NCI-H2081 treated with DMSO at 0.1 percent for 48 hours (cell line): ENCODE measurements at regions not wholly inside any gene's neighbourhood (a gene's known extent, or its start where the extent isn't known, plus 50 kb on each side); places are given as distances from the start of the nearest gene placed in this dataset.
"Not testable (repeated sequence)": the region's sequence is repeated elsewhere in the genome, so short reads cannot be mapped to it uniquely, and the experiment has no call there.

Source experiments
- DNase-seq: peaks from one replicate; lab custom pipeline; 2025; lab: John Stamatoyannopoulos, UW

DNA sequence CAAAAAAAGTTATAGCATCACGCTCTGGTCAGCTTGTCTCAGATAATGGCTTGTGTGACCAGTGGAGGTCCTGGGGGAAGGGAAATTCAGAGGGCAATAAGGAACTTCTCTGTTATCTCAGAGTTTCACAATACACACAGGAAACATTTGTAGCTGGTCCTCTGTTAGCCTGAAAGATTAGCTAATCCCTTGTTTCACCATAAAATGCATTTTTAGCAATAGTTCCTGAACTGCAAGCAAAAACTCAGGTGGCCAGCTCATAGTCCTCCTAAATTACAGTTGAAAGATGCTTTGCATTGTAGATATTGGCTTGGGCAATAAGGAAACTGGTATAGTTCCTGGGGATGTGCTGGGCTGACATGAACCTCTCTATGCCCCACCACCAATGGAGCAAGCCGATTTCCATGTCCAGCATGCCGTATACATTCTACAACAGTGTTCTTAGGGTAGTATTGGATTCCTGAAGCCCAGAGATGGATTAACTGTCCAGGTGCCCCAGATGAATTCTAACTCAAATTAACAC lies 141.5 kb upstream of the TBL1XR1 start:
- DNase-seq: no peak

DNA sequence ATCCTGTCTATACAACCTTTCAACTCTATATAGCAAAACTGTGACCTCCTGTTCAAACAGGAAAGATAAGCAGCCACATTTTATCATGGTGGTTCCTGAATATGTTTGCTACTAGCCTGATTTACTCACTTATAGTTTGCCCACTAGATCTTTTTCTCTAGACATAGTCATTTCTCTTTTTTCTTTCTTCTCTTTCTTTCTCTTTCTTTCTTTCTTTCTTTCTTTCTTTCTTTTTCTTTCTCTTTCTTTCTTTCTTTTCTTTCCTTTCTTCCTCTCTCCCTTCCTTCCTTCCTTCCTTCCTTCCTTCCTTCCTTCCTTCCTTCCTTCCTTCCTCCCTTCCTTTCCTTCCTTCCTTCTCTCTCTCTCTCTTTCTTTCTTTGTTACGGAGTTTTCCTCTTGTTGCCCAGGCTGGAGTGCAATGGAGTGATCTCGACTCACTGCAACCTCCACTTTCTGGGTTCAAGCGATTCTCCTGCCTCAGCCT lies 142.0 kb upstream of the TBL1XR1 start:
- not testable (repeated sequence) for DNase-seq

- no peak for DNase-seq
Observed at GRCh38 chr3:177340243-177340830, 143.1 kb upstream of the TBL1XR1 start.

- no peak for DNase-seq
Observed at GRCh38 chr3:177341736-177342419, 144.6 kb upstream of the TBL1XR1 start.

- no peak for DNase-seq
Observed at GRCh38 chr3:177343122-177343625, 145.9 kb upstream of the TBL1XR1 start.

DNA sequence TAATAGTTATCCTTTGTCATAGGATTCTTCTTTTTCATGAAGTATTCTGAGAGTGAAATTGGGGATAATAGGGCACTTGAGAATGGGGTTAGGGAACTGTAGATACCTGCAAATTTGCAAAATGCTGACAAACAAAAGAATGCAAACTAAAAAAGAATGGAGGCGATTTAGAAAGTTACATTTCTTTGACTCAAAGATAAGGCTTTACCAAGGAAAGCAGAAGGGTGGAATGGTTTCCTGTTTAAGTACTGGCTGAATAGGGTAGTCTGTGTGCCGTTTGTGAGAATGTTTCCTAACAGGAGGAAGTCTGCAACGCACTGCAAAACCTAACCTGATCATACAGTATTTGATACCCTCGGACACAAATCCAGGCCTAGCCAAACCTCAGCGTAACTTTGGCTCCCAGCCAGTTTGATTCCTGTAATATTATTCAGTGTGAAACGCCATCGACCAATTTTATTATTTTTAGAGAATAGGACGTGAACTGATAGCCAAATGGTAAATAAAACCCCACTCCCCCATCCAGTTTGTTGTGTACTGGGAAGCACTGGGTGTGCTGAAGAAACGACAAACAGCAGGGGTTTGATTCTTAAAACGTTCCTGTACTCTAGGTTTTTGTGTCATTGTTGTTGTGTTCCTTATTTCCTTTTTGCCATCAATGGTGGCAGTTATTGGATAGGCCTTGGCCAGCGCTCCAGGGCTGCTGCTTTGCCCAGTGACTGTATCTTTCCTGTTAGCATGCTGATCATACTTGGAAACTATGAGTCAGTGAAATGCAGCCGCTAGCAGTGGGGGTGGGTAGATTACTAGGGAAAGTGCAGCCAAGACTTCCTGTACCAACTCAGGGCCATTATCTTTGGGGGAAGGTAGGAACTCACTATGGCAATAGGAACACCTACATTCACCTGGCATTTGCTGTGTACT lies 148.0 kb upstream of the TBL1XR1 start:
- DNase-seq: peak; percentile 59

- DNase-seq: no peak
Observed at GRCh38 chr3:177345973-177346503, 148.8 kb upstream of the TBL1XR1 start.

DNA sequence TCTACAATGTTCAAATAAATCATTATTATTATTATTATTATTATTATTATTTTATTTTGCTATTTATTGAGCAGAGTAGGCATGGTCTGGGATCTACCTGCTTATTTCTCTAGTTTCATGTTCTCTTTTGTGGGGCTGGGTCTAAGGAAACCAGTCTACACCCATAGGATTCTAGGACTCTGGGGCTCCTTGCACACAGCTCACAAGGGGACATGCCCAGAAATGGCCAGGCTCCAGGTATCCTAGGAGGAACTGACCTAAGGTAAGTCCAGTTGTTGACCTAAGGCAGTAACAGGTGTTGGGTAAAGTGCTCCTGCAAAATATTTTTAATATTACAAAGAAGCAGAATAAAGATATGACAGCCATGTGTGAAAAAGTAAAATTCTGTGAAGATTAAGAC lies 149.6 kb upstream of the TBL1XR1 start:
- DNase-seq: no peak

DNA sequence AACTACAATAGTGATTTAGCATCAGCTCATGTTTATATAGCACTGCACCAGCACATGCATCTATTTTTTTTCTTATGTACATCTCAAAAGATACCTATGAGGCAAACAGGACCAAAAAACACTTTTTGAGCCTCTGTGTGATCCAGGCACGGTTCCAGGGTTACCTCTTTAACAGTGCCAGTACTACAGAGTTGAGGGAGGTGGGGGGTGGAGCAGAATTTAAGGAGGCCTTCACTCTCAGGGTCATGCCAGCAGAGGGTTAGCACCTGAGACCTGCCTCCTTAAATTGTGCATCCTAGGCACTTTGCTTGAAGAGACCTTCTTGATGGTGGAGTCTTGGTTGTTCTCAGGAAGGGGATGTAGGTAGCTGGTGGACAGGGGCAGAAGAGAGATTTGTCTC lies 150.3 kb upstream of the TBL1XR1 start:
- DNase-seq: no peak

- no peak for DNase-seq
Observed at GRCh38 chr3:177348974-177349373, 151.7 kb upstream of the TBL1XR1 start.

GRCh38 chr3:177349384-177349783 lies 152.1 kb upstream of the TBL1XR1 start:
- DNase-seq: no peak

DNA sequence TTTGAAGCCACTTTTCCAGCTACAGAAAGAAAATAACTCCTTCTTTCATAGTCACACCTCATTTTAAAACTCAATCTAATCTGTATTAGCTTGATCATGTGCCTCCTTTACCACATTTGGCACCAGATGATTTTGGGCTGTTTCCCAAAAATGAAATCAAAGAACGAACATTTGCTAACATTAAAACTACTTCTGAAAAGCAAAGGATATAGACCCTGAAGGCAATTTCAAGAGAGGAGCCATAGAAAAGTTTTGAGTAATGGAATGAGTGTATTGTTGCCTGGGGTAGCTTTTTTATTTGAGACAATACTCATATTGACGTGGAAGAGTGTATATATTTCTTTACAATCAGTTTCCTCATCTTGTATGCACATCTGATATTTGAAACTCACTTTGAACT lies 152.8 kb upstream of the TBL1XR1 start:
- no peak for DNase-seq

DNA sequence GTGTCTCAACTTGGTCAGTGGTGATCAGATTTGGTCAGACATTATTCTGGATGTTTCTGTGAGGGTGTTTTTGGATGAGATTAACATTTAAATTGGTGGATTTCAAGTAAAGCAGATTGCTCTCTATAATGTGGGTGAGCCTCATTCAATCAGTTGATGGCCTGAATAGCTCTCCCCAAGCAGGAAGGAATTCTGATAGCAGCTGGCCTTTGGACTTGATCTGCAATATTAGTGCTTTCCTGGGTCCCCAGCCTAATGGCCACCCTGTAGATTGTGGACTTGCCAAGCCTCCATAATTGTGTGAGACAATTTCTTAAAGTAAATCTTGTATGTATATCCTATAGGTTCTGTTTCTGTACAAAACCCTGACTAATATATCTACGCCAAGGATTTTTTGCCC lies 153.9 kb upstream of the TBL1XR1 start:
- no peak for DNase-seq

DNA sequence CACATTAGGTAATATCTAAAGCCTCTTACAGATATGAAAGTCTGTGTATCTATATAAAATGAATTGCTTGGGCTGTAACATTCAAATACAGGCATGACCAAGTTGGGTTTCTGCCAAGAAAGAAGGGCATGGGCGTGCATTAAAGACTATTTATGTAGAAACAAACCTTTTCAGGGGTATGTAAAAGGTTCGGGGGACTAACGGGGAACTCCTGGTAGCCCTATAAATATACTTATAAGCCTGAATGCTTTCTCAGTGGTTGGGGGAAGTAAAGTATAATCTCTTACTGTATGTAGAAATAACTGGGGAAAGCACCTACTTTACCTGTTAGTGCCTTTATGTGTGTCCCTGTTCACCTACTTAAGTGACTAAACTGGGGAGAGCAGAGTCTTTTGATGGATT lies 154.5 kb upstream of the TBL1XR1 start:
- DNase-seq: no peak

DNA sequence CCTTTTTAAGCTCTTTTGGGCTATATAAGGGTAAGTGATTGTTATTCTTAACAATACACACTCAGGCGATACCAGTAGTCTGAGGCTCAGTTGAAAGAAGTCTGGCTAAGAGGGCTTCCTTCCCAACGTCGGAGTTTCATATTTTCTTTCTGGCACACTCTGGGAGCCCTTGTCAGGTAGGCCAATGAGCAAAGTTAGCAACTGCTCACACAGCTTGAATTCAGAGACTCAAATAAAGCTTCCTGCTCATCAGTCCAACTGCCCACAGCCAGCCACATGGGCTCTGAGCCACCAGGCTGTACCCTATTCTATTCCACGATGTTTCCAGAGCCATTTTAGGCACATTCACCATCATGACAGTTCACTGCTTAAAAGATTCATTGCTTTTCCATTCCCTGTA lies 155.1 kb upstream of the TBL1XR1 start:
- DNase-seq: no peak

- no peak for DNase-seq
Observed at GRCh38 chr3:177353140-177353539, 155.9 kb upstream of the TBL1XR1 start.

GRCh38 chr3:177353879-177354278 lies 156.6 kb upstream of the TBL1XR1 start:
- not testable (repeated sequence) for DNase-seq

- no peak for DNase-seq
Observed at GRCh38 chr3:177354466-177354865, 157.2 kb upstream of the TBL1XR1 start.

DNA sequence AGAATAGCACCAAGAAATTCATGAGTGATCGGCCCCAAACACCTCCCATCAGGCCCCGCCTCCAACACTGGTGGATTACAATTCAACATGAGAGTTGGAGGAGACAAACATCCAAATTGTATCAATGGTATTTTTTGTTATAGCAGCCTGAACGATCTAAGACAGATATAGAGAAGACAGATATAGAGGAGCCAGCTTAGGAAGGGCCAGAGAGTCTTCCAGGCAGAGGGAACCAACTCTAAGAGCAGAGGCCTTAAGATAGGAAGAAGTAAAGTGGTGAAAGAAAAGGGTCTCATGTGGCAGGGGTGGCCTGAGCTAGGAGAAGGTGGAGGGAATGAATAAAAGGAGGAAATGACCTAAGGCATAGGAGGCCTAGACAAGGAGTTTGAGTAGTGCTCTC lies 158.8 kb upstream of the TBL1XR1 start:
- DNase-seq: no peak

DNA sequence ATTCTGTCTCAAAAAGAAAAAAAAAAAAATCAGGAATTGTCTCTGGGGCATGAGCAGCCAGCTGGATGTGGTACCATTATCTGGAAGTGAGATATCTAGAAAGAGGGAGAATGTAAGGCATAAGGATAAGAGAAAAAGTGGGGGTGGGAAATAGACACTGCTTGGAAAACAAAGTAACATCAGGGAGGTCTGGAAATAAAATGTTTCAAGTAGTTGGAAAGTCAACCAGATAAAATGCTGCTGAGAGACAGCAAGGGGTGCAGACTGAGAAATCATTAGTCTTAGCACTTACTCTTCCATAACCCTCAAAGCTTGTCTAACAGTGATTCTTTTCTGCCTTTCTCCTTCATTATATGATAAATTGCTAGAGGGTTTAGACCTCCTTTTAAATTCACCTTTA lies 159.7 kb upstream of the TBL1XR1 start:
- DNase-seq: no peak

DNA sequence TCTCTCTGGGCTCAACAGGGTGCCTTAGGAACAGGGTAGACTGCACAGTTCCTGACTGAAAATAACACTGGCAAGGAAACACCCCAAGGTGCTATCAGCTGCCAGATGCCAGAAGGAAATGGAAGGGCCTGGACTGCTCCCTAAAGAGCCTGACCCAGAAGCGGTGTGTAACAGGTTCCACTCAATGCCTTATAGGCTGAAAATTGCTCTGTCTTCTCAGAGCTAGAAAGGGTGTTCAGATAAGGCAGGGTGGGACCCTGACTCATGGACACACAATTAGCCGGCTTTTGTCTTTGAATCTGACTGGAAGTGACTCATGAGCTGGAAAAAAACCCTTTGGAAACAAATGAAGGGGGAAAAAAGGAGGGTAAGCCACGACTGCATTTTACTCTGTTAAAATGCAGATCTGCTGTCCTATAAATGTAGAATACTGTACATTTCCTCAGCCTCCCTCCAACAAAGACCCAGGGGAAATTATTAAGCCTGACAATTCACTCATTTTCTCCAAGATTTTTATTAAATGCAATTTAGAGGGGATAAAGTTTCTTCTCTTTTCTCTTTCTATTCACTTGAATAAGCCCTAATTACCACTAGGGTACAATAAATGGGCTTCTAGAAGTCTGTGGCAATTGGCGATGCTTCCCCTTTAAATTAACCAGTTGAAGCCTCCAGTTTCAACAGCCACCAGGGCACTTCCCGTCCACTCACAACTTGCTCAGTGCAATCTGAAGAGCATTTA lies 160.2 kb upstream of the TBL1XR1 start:
- no peak for DNase-seq
